ENCODE measurements at regions not wholly inside any gene's neighbourhood (a gene's known extent, or its start where the extent isn't known, plus 50 kb on each side); places are given as distances from the start of the nearest gene placed in this dataset.
"Not testable (repeated sequence)": the region's sequence is repeated elsewhere in the genome, so short reads cannot be mapped to it uniquely, and the experiment has no call there.

DNA sequence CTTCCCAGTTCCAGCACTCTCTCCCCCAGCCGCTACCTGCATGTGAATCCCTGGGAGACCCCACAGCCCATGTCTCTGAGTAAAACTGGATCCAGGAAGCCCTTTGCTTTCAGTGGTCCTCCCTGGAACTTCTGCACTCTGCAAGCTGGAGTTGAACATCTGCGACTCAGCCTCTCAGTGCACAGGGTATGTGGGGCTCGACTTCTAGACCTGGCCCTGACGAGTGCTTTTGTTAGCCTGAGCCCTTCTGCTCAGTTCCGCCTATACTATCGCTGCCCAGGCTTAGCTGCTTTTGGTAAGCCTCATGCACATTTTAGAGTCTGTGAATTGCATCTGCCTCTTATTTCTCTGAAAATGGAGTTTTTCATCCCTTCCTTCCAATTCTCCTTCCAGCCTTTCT, 107.9 kb upstream of the OR4F16 start:
- TF ChIP-seq, protein P1, sequence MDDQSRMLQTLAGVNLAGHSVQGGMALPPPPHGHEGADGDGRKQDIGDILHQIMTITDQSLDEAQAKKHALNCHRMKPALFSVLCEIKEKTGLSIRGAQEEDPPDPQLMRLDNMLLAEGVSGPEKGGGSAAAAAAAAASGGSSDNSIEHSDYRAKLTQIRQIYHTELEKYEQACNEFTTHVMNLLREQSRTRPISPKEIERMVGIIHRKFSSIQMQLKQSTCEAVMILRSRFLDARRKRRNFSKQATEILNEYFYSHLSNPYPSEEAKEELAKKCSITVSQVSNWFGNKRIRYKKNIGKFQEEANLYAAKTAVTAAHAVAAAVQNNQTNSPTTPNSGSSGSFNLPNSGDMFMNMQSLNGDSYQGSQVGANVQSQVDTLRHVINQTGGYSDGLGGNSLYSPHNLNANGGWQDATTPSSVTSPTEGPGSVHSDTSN (IDR thresholded peaks at IDR 0.05), result not testable (repeated sequence)
- TF ChIP-seq, protein P2, sequence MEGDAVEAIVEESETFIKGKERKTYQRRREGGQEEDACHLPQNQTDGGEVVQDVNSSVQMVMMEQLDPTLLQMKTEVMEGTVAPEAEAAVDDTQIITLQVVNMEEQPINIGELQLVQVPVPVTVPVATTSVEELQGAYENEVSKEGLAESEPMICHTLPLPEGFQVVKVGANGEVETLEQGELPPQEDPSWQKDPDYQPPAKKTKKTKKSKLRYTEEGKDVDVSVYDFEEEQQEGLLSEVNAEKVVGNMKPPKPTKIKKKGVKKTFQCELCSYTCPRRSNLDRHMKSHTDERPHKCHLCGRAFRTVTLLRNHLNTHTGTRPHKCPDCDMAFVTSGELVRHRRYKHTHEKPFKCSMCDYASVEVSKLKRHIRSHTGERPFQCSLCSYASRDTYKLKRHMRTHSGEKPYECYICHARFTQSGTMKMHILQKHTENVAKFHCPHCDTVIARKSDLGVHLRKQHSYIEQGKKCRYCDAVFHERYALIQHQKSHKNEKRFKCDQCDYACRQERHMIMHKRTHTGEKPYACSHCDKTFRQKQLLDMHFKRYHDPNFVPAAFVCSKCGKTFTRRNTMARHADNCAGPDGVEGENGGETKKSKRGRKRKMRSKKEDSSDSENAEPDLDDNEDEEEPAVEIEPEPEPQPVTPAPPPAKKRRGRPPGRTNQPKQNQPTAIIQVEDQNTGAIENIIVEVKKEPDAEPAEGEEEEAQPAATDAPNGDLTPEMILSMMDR (IDR thresholded peaks at IDR 0.05), result not testable (repeated sequence)
- TF ChIP-seq RAD21 (IDR thresholded peaks at IDR 0.05; ENCODE audit: low read length); SIN3A (IDR thresholded peaks at IDR 0.05; ENCODE audit: borderline replicate concordance, low read depth, low read length); FOXM1 (IDR thresholded peaks at IDR 0.05; ENCODE audit: low read depth): not testable (repeated sequence)

Measured in SK-N-SH (cell line).